ENCODE measurements at regions not wholly inside any gene's neighbourhood (a gene's known extent, or its start where the extent isn't known, plus 50 kb on each side); places are given as distances from the start of the nearest gene placed in this dataset.
"Not testable (repeated sequence)": the region's sequence is repeated elsewhere in the genome, so short reads cannot be mapped to it uniquely, and the experiment has no call there.

DNA sequence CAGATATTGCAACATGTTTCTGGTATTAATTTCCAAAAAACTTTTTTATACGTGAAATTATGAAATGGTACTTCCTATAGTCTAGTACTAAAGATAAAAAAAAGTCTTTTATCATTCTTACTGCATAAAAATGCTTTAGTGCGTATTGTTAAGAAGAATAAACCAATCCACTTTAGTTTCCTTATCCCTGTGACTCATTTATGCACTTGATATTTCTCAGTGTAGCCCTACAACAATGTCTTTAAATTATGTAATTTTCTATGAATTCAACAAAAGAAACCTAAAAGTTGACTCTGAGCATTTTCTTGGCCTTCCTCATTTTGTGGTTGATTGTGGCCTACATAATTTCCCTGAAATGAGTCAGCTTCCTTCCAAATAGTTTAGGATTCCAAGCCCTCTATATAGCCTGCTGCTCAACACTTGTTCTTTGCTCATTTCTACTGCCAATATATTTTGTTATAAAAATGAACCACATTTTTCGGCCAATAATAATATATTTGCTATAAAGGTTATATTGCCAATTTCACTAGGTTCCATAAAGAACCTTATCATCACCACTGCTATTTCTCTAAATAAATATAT, 961.7 kb upstream of the ADAMTS5 start:
- DNase-seq = not testable (repeated sequence)

DNA sequence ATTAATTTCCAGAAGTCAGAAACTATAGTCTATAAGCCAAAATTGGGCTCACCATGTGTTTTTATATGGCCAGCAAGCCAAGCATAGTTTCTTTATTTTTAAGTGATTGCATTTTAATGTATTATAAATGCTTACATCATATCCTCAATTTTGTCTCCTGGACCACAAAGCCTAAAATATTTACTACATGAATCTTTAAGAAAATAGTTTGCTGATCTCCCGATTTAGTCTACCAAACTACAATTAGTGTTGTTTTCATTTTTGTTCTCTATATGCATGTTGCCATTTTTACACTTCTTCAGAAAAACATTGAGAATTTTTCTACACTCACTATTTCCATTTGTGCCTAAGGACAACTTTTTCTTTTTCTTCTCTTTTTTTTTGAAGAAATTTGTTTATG, 954.5 kb upstream of the ADAMTS5 start:
- DNase-seq = not testable (repeated sequence)

DNA sequence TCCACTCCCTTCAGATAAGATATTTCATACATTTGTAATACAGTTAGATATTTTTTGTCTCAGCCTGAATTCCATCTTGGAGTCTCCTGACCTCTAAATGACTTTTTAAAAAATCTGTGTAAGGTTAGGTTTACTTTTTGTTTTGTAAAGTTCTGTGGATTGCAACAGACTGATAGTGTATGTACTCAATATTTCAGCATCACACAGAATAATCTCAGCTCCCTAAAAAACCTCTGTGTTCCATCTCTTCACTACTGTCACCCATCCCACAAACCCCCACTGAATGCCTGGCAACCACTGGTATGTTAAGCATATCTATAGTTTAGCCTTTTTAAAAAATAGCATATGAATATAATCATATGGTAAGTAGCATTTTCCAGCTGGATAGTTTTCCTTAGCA, 951.1 kb upstream of the ADAMTS5 start:
- not testable (repeated sequence) for DNase-seq

DNA sequence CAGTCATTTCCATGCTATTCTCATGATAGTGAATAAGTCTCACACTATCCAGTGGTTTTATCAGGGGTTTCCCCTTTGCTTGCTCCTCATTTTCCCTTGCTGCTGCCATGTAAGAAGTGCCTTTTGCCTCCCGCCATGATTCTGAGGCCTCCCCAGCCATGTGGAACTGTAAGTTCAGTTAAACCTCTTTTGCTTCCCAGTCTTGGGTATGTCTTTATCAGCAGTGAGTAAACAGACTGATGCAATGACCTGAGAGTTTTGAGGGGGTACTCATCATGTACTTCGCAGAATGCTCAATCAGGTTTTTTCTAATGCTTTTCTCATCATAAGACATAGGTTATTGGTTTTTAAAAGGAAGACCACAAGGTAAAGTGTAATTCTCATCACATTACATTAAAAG, 949.4 kb upstream of the ADAMTS5 start:
- not testable (repeated sequence) for DNase-seq

DNA sequence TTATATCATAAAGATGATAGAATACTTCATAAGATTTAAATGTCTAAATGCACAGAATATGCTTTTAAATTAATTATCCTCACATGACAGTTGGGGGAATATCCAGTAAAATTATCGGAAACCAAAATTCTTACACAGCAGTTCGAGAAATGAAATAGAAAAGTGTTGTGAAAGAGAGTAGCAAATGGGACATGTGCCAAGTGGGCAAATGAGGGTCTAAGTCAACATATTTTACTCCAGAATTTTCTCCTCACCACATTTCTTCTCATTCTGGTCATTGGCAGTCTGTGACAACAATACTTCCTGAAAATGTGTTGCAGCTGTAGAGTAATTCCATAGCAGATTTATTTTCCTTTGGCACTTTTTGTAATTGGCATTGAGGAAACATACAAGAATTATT, 945.2 kb upstream of the ADAMTS5 start:
- not testable (repeated sequence) for DNase-seq

DNA sequence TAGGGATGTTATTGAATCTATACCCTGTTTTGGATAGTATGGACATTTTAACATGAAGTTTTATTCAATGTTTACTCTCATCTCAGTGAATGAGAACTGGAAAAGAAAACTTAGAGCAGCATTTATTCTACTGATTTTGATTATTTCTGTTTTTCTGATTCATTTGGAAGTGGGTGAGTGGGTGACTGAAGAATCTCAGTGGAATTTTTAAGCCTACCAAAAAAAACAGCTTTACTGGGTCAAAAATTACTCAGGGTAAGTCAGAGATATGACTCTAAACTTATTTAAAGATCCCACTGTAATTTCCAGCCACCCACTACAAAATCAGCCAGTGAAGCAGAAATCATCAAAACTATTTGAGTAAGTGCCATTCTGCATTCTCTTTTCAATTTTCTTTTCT, 942.6 kb upstream of the ADAMTS5 start:
- not testable (repeated sequence) for DNase-seq

DNA sequence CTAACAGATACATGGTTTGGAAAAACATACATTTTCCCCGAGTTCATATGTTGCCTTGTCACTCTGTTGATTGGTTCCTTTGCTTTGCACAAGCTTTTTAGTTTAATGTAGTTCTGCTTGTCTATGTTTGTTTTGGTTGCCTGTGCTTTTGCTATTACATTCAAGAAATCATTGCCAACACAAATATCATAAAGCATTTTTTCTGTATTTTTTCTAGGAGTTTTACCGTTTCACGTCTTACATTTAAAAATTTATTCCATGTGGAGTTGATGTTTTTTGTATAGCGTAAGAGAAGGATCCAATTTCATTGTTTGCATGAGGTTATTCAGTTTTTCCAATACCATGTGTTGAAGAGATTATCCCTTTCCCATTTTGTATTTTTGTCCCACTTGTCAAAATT, 941.9 kb upstream of the ADAMTS5 start:
- DNase-seq = not testable (repeated sequence)

DNA sequence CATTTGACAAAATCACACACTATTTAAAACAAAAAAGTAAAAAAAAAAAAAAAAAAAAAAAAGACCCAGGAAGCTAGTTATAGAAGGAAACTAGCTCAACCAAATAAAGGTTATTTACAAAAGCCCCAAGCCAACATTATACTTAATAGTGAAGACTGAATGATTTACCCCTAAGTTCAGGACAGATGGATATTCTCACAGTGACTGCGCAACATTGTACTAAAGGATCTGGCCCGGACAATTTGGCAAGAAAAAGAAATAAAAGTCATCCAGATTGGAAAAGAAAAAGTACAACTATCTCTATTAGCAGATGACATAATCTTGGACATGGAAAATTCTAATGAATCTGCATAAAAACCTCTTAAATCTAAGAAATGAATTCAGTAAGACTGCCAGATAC, 936.0 kb upstream of the ADAMTS5 start:
- DNase-seq = not testable (repeated sequence)

DNA sequence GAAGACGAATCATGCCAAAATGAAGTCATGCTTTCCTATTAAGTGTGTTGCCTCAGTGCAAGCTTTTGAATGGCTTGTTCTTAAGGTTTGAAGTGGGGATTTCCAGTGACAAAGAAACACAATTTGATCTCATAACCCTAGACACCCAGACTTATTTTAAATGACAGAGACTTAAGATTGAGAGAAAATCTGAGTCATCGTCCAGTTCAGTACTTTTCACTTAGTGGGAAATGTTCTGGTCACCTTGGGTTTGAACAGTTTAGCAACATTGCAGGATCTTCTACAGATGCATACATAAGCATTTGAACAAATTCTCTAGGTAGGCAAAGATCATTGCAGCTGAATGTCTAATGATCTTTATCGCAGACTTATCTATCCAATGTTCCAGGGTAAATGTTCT, 926.7 kb upstream of the ADAMTS5 start:
- DNase-seq = not testable (repeated sequence)

DNA sequence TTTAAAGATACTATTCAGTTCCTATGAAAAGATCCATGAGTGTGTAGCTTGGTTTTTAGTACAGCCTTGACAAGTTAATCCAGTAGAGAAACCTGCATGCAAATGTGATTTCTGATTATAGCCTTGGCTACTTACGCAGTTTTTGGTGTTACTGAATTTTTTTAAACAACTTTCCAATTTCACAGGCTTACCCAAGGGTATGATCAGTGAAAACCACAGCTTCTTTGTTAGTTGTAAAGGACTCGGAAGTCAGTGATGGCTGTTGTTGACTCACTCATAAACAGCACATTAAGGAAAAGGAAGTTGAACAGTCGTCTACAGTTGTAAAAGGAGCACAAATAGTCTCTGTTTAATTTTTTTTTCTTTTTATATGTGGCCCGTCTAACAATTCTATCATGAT, 924.6 kb upstream of the ADAMTS5 start:
- DNase-seq = not testable (repeated sequence)

DNA sequence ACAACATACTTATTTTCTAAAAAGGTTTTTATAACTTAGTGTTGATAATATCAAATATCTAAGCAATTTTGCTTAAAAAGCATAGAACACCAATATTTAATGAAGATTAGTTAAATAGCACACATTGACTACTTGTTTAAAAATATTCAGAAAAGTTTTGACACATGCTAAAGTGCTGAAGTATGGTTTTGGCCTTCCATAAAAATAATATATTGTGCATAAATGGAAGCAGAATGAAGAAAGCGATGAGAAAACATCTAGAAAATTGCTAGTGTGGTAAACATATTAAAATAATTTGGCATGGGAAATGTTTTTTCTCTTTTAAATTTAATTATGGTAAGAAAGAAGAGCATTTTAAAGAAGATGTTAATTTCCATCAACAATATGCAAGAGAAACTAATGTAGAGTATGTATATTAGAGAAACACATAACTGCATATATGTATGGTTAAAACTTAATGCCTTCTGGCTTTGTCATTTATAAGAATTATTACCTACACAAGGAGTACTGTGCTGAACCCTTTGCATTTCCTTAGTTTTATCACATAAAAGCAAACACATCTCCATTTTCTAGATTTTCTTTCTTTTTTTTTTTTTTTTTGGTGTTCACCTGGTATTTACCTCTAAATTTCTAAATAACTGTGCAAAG, 921.0 kb upstream of the ADAMTS5 start:
- not testable (repeated sequence) for DNase-seq

DNA sequence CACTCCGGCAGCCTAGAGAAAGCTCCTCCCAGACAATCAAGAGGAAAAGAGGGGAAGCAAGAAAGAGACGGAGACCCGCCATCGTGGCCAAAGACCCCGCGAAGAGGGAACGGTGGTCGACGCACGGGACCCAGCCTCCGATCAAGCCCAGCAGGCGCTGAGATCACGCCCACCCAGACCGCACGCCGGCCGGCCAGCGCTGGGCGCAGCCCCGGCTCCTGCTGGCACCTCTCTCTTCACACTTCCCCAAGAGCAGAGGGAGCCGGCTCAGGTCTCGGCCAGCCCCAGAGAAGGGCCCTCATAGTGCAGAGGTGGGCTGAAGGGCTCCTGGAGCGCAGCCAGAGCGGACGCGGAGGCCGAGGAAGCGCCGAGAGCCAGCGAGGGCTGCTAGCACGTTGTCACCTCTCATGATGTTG, 918.4 kb upstream of the ADAMTS5 start:
- DNase-seq = no peak

DNA sequence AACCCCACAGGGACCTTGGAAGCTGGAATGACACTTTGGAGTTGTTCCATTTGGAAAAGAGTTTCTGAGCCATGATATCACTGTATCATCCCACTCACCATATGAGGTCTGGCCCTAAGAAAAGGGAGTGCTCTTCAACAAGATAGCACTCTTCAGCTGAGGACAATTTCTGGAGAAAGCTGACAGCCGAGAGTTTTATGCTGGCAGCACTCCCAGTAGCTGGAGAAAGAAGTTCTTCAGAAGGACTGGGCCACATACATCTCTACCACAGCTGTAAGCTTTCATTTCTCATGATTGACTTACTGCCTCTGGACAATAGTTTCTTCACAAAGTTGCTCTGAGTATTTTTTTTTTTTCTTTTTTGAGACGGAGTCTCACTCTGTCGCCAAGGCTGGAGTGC, 914.4 kb upstream of the ADAMTS5 start:
- DNase-seq = not testable (repeated sequence)

DNA sequence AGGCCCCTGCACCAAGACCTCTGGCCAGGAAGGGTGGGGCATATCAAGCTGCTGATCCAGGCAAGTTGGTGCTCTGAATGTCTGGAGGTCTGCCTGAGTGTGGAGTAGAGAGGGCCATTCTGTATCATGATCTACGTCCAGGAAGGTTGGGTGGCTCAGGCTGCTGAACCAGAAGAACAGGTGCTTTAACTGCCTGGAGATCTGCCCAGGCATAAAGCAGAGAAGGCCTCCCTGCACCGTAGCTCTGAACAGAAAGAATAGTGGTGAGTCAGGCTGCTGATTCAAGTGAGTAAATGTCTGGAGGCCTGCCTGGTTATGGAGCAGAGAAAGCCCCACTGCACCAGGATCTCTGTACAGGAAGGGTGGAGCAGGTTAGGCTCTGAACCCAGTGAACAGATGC, 905.5 kb upstream of the ADAMTS5 start:
- DNase-seq = not testable (repeated sequence)

DNA sequence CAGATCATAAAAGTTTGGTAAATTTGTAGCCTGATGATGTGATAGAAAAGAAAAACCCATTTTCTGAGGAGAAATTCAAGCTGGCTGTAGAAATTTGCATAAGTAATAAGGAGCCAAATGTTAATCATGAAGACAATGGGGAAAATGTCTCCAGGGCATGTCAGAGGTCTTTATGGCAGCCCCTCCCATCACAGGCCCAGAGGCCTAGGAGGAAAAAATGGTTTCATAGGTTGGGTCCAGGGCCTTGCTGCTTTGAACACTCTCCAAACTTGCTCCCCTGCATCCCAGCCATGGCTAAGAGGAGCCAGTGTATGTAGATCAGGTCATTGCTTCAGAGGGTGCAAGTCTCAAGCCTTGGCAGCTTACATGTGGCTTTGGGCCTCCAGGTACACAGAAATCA, 903.9 kb upstream of the ADAMTS5 start:
- not testable (repeated sequence) for DNase-seq

DNA sequence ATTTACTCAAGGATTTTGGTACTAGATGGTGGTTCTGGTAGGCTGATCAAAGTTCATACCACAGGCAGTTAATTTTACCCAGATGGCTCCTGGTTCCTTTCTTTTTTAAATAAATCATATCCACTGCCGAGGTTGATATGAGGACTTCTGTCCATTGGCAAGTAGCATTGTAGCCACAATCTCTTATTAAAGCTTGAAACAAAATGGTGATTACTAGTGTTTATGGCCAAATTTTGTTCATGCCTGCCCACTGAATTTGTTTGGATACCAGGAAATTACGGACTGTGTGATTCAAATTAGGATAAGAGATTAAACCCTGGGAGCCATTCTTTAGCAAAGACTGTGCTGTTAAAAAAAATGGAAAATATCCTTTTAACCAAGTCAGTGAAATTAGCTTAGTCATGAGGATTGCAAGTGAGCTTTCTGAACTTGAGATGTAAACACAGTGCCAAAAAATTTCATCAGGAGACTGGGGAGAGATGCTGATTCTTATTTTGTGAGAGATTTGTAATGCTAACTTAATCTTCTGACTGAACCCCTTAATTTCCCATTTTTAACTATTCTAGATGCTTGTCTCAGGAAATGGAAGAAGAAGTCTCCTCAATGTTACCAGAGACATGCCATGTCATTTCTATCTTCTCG, 893.5 kb upstream of the ADAMTS5 start:
- DNase-seq = not testable (repeated sequence)

DNA sequence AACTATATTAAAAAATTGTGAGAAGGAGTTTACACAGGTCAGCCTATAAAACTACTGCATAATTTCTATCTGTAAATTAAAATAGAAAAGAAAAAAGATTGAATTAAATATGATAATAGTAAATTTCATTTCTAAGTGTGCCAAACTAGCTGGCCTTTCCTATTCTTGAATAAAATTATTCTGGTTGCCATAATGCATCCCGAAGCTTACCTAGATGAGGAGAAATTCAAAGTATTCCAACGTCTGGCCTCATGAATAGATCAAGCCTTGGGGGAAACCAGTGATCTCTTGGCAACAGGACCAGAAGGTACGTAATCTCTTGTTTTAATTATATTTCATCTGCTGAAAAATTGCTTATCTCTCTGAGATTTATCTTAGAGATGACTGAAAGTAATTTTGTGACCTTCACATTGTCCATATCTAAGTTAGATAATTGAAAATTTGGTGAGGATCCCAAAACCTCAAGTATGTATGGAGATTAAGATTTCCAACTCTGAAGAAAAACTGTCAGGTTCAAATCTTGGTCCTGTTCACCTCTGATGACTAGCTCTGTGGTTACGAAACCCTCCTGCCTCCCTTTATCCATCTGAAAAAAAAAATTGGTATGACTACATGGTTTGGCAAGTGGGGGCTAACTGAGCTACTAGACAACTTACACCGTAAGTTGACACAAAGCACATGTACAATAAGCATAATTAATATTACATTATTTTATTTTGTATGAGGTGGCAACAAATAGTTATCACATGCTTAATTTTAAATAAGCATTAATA, 891.4 kb upstream of the ADAMTS5 start:
- not testable (repeated sequence) for DNase-seq

DNA sequence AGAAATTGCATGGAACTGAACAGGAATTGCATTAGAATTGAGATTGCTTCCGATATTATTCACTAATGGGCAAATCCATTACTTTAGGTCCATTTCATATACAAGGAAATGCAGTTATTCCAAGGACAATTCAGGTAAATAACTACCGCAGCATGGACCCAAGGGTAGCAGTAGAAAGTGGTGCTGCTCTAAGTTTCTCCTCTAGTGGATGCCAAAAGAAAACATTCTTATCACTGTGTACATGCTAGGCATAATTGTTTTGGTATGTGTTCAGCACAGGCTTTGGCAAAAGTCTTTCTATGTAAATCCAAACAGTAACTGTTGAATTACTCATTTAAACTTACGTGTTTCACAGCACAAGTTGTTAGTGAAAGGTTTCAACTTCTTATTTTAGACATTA, 890.1 kb upstream of the ADAMTS5 start:
- DNase-seq = not testable (repeated sequence)

DNA sequence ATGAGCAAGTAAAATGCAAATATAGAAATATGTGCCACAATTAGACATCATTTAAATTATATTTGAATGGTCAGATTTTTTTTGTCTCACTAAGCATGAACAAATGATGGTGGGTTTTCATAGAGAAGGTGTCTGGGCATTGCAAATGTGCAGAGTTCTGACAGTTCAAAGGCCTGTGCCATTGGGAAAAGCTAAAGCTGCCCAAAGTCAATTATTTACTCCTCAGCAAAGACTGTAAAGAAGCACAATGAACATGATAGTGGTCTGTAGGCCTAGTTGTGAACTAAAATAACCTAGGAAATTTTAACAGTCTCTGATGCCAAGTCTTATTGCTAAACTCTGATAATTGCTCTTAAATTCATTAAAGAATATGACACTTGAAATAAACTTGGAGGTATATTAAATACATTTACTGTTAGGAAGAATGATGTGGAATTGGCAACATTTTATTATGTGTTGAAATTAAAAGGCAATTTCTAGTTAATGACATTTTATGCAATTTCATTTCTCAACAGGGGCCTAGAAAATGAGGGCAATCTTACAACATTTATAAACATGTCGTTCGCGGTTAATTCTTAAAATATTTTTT, 874.3 kb upstream of the ADAMTS5 start:
- no peak for DNase-seq

DNA sequence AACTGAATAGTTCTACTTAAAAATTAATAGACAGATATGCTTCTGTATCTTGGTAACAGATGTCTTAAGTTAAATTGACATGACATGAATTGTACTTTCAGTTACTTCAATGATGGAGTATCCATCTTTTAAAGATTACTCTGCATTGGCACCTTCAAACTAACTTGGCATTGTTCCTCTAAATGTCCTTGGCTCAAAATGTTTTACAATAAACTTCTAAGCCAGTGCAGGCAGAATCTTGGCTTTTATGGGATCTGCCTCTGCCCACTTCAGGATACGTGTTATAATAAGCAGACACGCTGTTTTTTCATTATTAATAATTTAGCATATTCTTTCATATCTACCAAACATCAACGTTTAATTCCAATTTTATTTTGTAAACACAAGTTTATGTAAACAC, 873.4 kb upstream of the ADAMTS5 start:
- DNase-seq = no peak

DNA sequence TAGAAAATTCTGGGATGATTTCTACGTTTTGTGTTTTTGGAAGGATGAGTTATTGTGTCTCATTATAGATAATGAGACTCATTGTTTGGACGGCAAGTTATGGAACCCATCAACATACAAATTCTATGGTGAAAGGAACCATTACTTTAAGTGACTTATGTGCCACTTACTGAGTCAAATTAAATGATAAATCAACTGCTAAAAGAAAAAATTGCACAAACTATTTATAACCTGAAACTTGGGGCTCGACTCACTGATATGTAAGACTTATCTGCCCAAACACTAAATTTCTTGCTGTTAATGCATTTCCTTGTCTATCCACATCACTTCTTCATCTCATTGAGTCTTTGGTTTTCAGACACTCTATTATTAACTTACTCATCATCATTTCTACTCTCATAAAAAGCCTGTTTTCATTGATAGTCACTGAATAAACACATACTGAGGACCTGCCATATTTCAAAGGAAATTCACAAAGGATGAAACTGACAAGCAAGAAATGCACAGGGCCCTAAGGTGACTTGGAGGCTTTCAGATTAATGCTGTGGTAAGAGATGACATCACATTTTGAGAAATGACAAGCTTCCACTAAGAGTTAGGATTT, 872.7 kb upstream of the ADAMTS5 start:
- DNase-seq = no peak

DNA sequence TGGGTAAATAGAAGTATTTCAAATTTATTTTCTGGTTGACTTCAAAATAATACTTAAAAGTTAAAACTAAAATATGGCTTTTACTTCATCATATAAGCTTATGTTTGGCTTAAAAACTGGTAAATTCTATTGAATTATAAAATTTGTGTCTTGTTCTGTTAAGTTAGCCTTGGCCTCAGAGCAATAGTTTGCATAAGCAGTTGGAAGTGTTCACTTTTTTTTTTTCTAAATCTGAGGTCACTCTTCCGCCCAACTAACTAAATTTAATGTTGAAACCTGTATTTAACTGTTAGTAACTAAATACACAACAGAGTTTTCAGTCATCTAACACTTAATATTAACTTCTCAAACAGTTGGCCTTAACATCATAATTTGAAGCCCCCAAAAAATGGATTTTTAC, 871.7 kb upstream of the ADAMTS5 start:
- no peak for DNase-seq

DNA sequence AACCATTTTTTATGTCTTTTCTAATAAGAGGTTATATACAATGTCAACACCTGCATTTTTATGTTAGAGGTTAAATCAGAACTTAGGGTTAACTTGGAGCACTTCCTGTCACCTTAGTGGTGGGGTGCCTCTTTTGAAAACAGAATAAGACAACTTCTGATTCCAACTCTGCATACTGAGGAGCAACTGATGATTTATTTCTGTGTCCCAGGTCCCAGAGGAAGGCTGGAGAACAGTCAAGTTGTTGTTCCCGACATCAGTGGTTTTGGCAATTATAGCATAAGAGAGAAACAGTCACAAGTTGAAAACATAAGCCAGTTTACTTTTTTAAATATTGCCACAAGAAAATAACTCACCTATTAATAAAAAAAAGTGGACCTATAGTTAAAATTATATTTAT, 871.0 kb upstream of the ADAMTS5 start:
- no peak for DNase-seq

Data from SHP77 (cell line).